ENCODE measurements at regions not wholly inside any gene's neighbourhood (a gene's known extent, or its start where the extent isn't known, plus 50 kb on each side); places are given as distances from the start of the nearest gene placed in this dataset.
A peak's percentile ranks its signal among the peaks of the same experiment; 100 is the strongest.
"Not testable (repeated sequence)": the region's sequence is repeated elsewhere in the genome, so short reads cannot be mapped to it uniquely, and the experiment has no call there.

- no peak for ATAC-seq
- Mint-ChIP-seq H3K4me1 (no peaks in the 10 kb centered on the region), H3K9me3 (no peaks in the 10 kb centered on the region), H3K27me3 (peaks cover 12% of the 10 kb centered on the region), H3K4me3 (no peak overlapping the region), H3K27ac (no peak overlapping the region), H3K36me3 (no peaks in the 10 kb centered on the region)
Measured at GRCh38 chr6:147441751-147442150, 66.7 kb upstream of the SAMD5 start.

- ATAC-seq: peak; percentile 79
- H3K36me3 Mint-ChIP-seq: no peaks in the 10 kb centered on the region
- peaks cover 20% of the 10 kb centered on the region for H3K4me1 Mint-ChIP-seq
- peaks cover 27% of the 10 kb centered on the region for H3K27me3 Mint-ChIP-seq
- peaks cover 3% of the 10 kb centered on the region for H3K9me3 Mint-ChIP-seq
- no peak overlapping the region for H3K27ac Mint-ChIP-seq
- no peak overlapping the region for H3K4me3 Mint-ChIP-seq
Measured at GRCh38 chr6:147447835-147448611, 60.5 kb upstream of the SAMD5 start.

GRCh38 chr6:147448775-147449174 lies 59.7 kb upstream of the SAMD5 start:
- peaks cover 3% of the 10 kb centered on the region for H3K9me3 Mint-ChIP-seq
- H3K27me3 Mint-ChIP-seq: peaks cover 27% of the 10 kb centered on the region
- peaks cover 20% of the 10 kb centered on the region for H3K4me1 Mint-ChIP-seq
- H3K36me3 Mint-ChIP-seq: no peaks in the 10 kb centered on the region
- no peak overlapping the region for H3K27ac Mint-ChIP-seq
- H3K4me3 Mint-ChIP-seq: no peak overlapping the region
- no peak for ATAC-seq

- Mint-ChIP-seq H3K9me3 (peaks cover 3% of the 10 kb centered on the region), H3K36me3 (no peaks in the 10 kb centered on the region), H3K4me3 (no peak overlapping the region), H3K27me3 (peaks cover 22% of the 10 kb centered on the region), H3K4me1 (peaks cover 20% of the 10 kb centered on the region), H3K27ac (no peak overlapping the region)
- ATAC-seq: no peak
Measured at GRCh38 chr6:147449405-147450161, 58.9 kb upstream of the SAMD5 start.

- no peak overlapping the region for H3K27ac Mint-ChIP-seq
- H3K27me3 Mint-ChIP-seq: peaks cover 8% of the 10 kb centered on the region
- no peaks in the 10 kb centered on the region for H3K36me3 Mint-ChIP-seq
- ATAC-seq: no peak
- H3K4me1 Mint-ChIP-seq: peaks cover 9% of the 10 kb centered on the region
- peaks cover 3% of the 10 kb centered on the region for H3K9me3 Mint-ChIP-seq
- no peak overlapping the region for H3K4me3 Mint-ChIP-seq
Measured at GRCh38 chr6:147453361-147453760, 55.1 kb upstream of the SAMD5 start.

- H3K9me3 Mint-ChIP-seq, ATAC-seq, H3K36me3 Mint-ChIP-seq, H3K4me1 Mint-ChIP-seq, H3K27ac Mint-ChIP-seq, H3K4me3 Mint-ChIP-seq: not testable (repeated sequence)
- peaks cover 12% of the 10 kb centered on the region for H3K27me3 Mint-ChIP-seq
Measured at GRCh38 chr6:147454862-147455261, 53.6 kb upstream of the SAMD5 start.

Data from stimulated activated memory B cell treated with anti-CD40 and anti-IgM and Interleukin-4, amounts not matched to agents 10 μg/mL and 1 μg/mL and 100 μg/mL, for 72 hours (primary cell).